GM21360 (cell line): ENCODE measurements at regions not wholly inside any gene's neighbourhood (a gene's known extent, or its start where the extent isn't known, plus 50 kb on each side); places are given as distances from the start of the nearest gene placed in this dataset.
A peak's percentile ranks its signal among the peaks of the same experiment; 100 is the strongest.
"Not testable (repeated sequence)": the region's sequence is repeated elsewhere in the genome, so short reads cannot be mapped to it uniquely, and the experiment has no call there.

Experiments used
- ATAC-seq: cut with Tn5 transposase; IDR thresholded peaks from one replicate; pipeline ENCODE4 v1.9.1; 2021; ENCODE audit warnings: mild to moderate bottlenecking, moderate library complexity; ENCODE audit not compliant: unreplicated experiment

- ATAC-seq, result no peak
Measured at GRCh38 chr21:31537872-31538576, 121.5 kb upstream of the SOD1 start.

GRCh38 chr21:31536138-31536537 lies 123.4 kb upstream of the SOD1 start:
- no peak for ATAC-seq

DNA sequence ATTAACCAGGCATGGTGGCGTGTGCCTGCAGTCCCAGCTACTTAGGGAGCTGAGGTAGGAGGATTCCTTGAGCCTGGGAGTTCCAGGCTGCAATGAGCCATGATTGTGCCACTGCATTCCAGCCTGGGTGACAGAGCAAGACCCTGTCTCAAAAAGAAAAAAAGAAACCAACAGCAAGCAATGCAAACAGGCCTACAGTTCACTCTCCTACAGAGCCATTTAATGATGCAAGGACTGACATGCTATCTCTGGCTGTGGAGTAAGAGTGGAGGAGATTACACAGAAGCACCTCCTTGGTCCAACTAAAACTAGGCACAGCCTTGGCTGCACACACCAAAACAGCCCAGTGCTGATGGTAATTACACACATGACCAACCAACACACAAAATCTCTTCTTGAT lies 127.5 kb upstream of the SOD1 start:
- ATAC-seq, result no peak

DNA sequence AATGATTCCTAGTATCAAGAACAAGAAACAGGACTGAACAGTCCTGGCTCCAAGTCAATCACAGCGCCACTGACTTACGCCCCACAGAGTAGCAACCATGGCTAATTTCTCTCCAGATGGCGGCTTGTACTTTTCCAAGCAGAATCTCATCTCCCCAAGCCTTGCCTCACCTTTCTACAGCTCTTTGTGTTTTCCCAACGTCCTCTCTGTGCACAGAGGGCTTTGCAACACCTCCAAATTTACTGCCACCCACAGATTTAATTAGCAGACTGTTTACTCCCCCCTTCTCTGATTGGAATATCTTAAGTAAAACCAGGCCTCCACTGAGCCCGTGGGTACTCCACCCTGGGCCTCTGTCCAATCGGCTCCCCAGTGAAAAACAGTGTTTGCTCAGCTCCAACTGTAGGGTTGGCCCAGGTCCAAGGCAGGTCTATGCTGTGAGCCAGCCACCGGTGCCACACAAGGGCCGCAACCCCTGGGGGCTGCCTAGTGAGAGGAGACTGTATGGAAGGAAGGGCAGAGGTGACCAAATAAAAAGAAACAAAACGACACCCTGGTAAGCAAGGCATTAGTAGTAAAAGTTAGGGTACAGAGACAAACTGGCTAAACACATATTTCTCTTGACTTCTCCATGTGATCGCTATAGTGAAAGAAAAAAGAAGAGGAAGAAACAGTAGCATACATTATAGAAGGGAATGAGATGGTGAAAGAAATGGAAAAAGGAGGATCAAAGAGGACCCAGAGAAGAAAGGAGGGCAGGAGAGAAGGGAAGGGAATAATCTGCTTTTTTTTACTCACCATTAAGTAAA lies 128.4 kb upstream of the SOD1 start:
- ATAC-seq, result no peak

DNA sequence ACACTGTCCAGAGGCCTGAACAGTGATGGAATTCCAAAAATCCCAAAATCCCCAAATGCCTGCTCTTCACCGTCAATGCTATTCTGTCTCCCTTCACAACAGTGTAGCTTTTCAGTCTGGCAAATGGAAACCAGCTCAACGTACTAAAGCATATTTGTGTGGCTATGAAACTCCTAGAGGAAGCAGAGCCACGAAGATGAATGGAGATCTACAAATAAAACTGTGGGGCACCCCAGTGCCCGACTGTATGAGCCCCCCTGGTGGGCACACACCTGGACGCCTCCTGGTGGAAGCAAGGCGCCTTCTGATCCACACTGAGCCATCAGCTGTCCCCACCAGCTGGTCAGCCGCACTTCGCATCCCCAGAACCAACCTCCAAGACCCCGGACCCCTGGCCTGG lies 129.1 kb upstream of the SOD1 start:
- ATAC-seq, result no peak

GRCh38 chr21:31529406-31529805 lies 130.1 kb upstream of the SOD1 start:
- no peak for ATAC-seq

GRCh38 chr21:31526040-31526439 lies 133.5 kb upstream of the SOD1 start:
- ATAC-seq, result no peak

- no peak for ATAC-seq
Measured at GRCh38 chr21:31524140-31524539, 135.4 kb upstream of the SOD1 start.

GRCh38 chr21:31521515-31521914 lies 138.0 kb upstream of the SOD1 start:
- no peak for ATAC-seq

DNA sequence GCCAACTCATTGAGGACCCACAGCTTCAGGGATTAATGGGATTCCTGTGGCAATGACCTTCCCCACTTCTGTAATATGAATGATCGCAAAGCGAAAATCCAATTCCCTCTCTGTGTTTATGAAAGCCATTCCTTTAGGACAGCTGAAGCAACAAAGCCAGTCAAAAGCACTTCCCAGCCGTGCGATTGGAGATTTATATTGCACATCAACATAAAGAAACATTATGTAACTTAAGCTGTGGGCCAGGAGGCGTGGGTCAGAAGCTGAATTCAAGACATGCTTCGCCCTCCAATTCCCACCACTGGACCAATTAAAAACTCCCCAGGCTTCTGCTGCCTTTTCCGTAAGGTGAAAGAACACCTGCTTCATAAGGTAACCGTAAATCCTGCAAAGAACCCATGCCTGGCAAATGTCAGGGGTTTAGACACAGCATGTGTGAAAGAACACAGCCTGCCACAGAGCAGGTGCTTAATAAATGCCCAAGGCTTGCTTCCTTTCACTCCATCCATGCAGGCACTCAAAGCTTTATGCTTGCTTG lies 138.9 kb upstream of the SOD1 start:
- no peak for ATAC-seq

- no peak for ATAC-seq
Measured at GRCh38 chr21:31518580-31518979, 140.9 kb upstream of the SOD1 start.

DNA sequence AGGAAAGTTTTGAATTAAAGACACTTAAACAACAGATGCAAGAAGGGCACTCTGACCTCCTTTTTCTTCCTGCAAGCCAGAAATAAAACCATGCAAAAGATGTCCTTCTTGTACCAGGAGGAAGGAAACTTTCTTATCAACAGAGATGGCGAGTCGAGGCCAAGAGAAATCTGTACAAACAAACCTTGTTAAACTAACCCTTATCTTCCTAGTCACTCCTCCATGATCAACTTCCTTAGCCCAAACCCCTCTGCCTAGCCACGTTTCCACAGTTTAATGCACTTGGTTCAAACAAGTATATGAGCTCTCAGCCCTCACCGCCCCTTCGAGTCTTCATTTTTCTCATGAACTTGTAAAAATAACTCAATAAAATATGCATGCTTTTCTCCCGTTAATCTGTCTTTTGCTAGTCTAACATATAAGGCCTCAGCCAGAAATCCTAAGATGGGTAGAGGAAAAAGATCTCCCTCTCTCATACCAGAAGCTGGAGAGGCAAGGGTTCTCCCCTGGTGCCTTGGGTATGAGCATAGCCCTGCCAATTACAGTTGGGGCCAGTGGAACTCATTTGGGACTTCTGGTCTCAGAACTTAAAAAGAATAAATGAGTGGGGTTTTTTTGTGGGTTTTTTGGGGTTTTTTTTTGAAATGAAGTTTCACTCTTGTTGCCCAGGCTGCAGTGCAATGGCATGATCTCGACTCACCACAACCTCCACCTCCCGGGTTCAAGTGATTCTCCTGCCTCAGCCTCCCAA lies 141.7 kb upstream of the SOD1 start:
- no peak for ATAC-seq

- ATAC-seq, result no peak
Measured at GRCh38 chr21:31515253-31515652, 144.2 kb upstream of the SOD1 start.

GRCh38 chr21:31514598-31514997 lies 144.9 kb upstream of the SOD1 start:
- no peak for ATAC-seq

GRCh38 chr21:31513541-31513940 lies 146.0 kb upstream of the SOD1 start:
- ATAC-seq, result not testable (repeated sequence)

- ATAC-seq, result not testable (repeated sequence)
Measured at GRCh38 chr21:31511999-31512398, 147.5 kb upstream of the SOD1 start.

DNA sequence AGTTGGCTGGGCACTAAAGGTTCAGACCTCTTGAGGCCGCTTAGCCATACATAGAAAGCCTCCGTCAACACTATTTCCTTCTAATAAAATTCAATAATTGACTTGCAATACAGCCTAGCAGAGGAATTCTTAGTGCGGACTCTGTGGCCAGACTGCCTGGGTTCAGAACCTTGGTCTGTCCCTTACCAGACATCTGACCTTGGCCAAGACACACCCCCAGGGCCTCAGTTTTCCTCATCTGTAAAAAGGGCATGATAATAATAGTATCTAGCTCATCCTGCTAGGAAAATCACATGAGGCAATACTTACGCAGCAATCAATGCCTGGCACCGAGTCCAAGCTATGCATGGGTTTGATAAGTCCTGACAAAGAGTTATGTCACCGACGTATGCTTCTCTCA lies 148.2 kb upstream of the SOD1 start:
- no peak for ATAC-seq

- ATAC-seq, result peak; percentile 40
Measured at GRCh38 chr21:31509194-31510017, 150.1 kb upstream of the SOD1 start.

- ATAC-seq, result no peak
Measured at GRCh38 chr21:31505975-31506374, 153.5 kb upstream of the SOD1 start.

- no peak for ATAC-seq
Measured at GRCh38 chr21:31503939-31504338, 155.6 kb upstream of the SOD1 start.

- ATAC-seq, result no peak
Measured at GRCh38 chr21:31503467-31503866, 156.0 kb upstream of the SOD1 start.
